ENCODE measurements at regions not wholly inside any gene's neighbourhood (a gene's known extent, or its start where the extent isn't known, plus 50 kb on each side); places are given as distances from the start of the nearest gene placed in this dataset.

GRCh38 chr15:38671675-38672254, 107.2 kb upstream of the RASGRP1 start:
- no peak for DNase-seq (ENCODE audit: insufficient read length, low spot score)

GRCh38 chr15:38672273-38672672, 107.7 kb upstream of the RASGRP1 start:
- DNase-seq (ENCODE audit: insufficient read length, low spot score) (no peak), FAIRE-seq (no peak)

More at GRCh38 chr15:38671675-38672254, 107.2 kb upstream of the RASGRP1 start:
- no peak for FAIRE-seq

- FAIRE-seq: peak; percentile 98
- DNase-seq (ENCODE audit: insufficient read length, low spot score): no peak
Observed at GRCh38 chr15:38672814-38673670, 108.4 kb upstream of the RASGRP1 start.

- peak; percentile 83 for FAIRE-seq
- DNase-seq (ENCODE audit: insufficient read length, low spot score): no peak
Observed at GRCh38 chr15:38674448-38674847, 109.8 kb upstream of the RASGRP1 start.

- DNase-seq (ENCODE audit: insufficient read length, low spot score) (no peak), FAIRE-seq (no peak)
Observed at GRCh38 chr15:38678281-38678680, 113.7 kb upstream of the RASGRP1 start.

GRCh38 chr15:38680775-38681174, 116.2 kb upstream of the RASGRP1 start:
- FAIRE-seq (no peak), DNase-seq (ENCODE audit: insufficient read length, low spot score) (no peak)

GRCh38 chr15:38682363-38682762, 117.7 kb upstream of the RASGRP1 start:
- FAIRE-seq (no peak), DNase-seq (ENCODE audit: insufficient read length, low spot score) (no peak)

GRCh38 chr15:38682861-38683260, 118.2 kb upstream of the RASGRP1 start:
- DNase-seq (ENCODE audit: insufficient read length, low spot score): no peak
- peak; percentile 92 for FAIRE-seq

GRCh38 chr15:38683382-38684242, 119.0 kb upstream of the RASGRP1 start:
- peak; percentile 39 for DNase-seq (ENCODE audit: insufficient read length, low spot score)
- FAIRE-seq: peak; percentile 95

- DNase-seq (ENCODE audit: insufficient read length, low spot score) (no peak), FAIRE-seq (no peak)
Observed at GRCh38 chr15:38684440-38685010, 119.9 kb upstream of the RASGRP1 start.

- DNase-seq (ENCODE audit: insufficient read length, low spot score) (no peak), FAIRE-seq (no peak)
Observed at GRCh38 chr15:38685686-38686339, 121.2 kb upstream of the RASGRP1 start.

GRCh38 chr15:38687340-38687739, 122.7 kb upstream of the RASGRP1 start:
- FAIRE-seq (no peak), DNase-seq (ENCODE audit: insufficient read length, low spot score) (no peak)

- peak; percentile 72 for FAIRE-seq
Observed at GRCh38 chr15:38687775-38688495, 123.3 kb upstream of the RASGRP1 start.

GRCh38 chr15:38688761-38689160, 124.1 kb upstream of the RASGRP1 start:
- no peak for DNase-seq (ENCODE audit: insufficient read length, low spot score)
- FAIRE-seq: peak; percentile 64

More at GRCh38 chr15:38687775-38688495, 123.3 kb upstream of the RASGRP1 start:
- DNase-seq (ENCODE audit: insufficient read length, low spot score): no peak

- DNase-seq (ENCODE audit: insufficient read length, low spot score): no peak
- FAIRE-seq: peak; percentile 44
Observed at GRCh38 chr15:38689522-38689921, 124.9 kb upstream of the RASGRP1 start.

GRCh38 chr15:38690216-38690615, 125.6 kb upstream of the RASGRP1 start:
- FAIRE-seq (no peak), DNase-seq (ENCODE audit: insufficient read length, low spot score) (no peak)

GRCh38 chr15:38690719-38691332, 126.2 kb upstream of the RASGRP1 start:
- FAIRE-seq (peak; percentile 98), DNase-seq (ENCODE audit: insufficient read length, low spot score) (peak; percentile 31)

GRCh38 chr15:38691377-38691776, 126.8 kb upstream of the RASGRP1 start:
- no peak for DNase-seq (ENCODE audit: insufficient read length, low spot score)
- FAIRE-seq: peak; percentile 26

Data from GM19239 (cell line).